Pons (tissue), 1 donor: ENCODE measurements at regions not wholly inside any gene's neighbourhood (a gene's known extent, or its start where the extent isn't known, plus 50 kb on each side); places are given as distances from the start of the nearest gene placed in this dataset.

Experiments used
- DNase-seq: peaks from one replicate; pipeline ENCODE4 v3.0.0-alpha.2; 2016; ENCODE audit warnings: low spot score

- DNase-seq: no peak
Measured at GRCh38 chr12:91627225-91627624, 444.6 kb upstream of the DCN start.

- no peak for DNase-seq
Measured at GRCh38 chr12:91622981-91623380, 440.4 kb upstream of the DCN start.

GRCh38 chr12:91622037-91622436 lies 439.4 kb upstream of the DCN start:
- DNase-seq: no peak

- DNase-seq: peak; percentile 48
Measured at GRCh38 chr12:91620992-91621391, 438.4 kb upstream of the DCN start.

GRCh38 chr12:91620422-91620821 lies 437.8 kb upstream of the DCN start:
- no peak for DNase-seq

GRCh38 chr12:91618281-91618680 lies 435.7 kb upstream of the DCN start:
- no peak for DNase-seq

GRCh38 chr12:91617818-91618217 lies 435.2 kb upstream of the DCN start:
- no peak for DNase-seq

GRCh38 chr12:91616416-91616815 lies 433.8 kb upstream of the DCN start:
- no peak for DNase-seq

- DNase-seq: no peak
Measured at GRCh38 chr12:91613223-91613779, 430.7 kb upstream of the DCN start.

- DNase-seq: no peak
Measured at GRCh38 chr12:91610561-91610960, 427.9 kb upstream of the DCN start.

GRCh38 chr12:91609283-91609682 lies 426.7 kb upstream of the DCN start:
- no peak for DNase-seq

- DNase-seq: no peak
Measured at GRCh38 chr12:91608542-91608941, 425.9 kb upstream of the DCN start.

- DNase-seq: no peak
Measured at GRCh38 chr12:91606662-91607377, 424.2 kb upstream of the DCN start.

GRCh38 chr12:91604897-91605296 lies 422.3 kb upstream of the DCN start:
- DNase-seq: no peak

- DNase-seq: no peak
Measured at GRCh38 chr12:91603060-91603459, 420.4 kb upstream of the DCN start.

- no peak for DNase-seq
Measured at GRCh38 chr12:91601054-91601453, 418.4 kb upstream of the DCN start.

- no peak for DNase-seq
Measured at GRCh38 chr12:91594715-91595114, 412.1 kb upstream of the DCN start.

- DNase-seq: no peak
Measured at GRCh38 chr12:91591639-91591987, 409.0 kb upstream of the DCN start.

- no peak for DNase-seq
Measured at GRCh38 chr12:91590966-91591638, 408.5 kb upstream of the DCN start.

- no peak for DNase-seq
Measured at GRCh38 chr12:91588874-91589454, 406.3 kb upstream of the DCN start.

GRCh38 chr12:91586015-91586414 lies 403.4 kb upstream of the DCN start:
- no peak for DNase-seq

- no peak for DNase-seq
Measured at GRCh38 chr12:91582811-91583210, 400.2 kb upstream of the DCN start.
